CD4-positive, alpha-beta T cell (primary cell): ENCODE measurements at regions not wholly inside any gene's neighbourhood (a gene's known extent, or its start where the extent isn't known, plus 50 kb on each side); places are given as distances from the start of the nearest gene placed in this dataset.

Source experiments
- ATAC-seq: fragments of 200-7000 bp; cut with Tn5 transposase; one replicate; pipeline ENCODE4 v1.10.0; 2022; ENCODE audit warnings: mild to moderate bottlenecking; ENCODE audit not compliant: poor library complexity
- CTCF ChIA-PET: fragments of 350-600 bp; sonication (Branson Sonifier 250); formaldehyde crosslinking; loops from one replicate; lab custom pipeline; 2021; ENCODE audit warnings: antibody characterized with exemption, inconsistent platforms; lab: Charles Lee
- POLR2A ChIA-PET: fragments of 350-600 bp; sonication (Branson Sonifier 250); formaldehyde crosslinking; loops from one replicate; lab custom pipeline; 2021; ENCODE audit warnings: antibody characterized with exemption, inconsistent platforms; lab: Charles Lee
- DNase-seq, 14 experiments: peaks; one replicate each; pipeline ENCODE4 v3.0.0-alpha.2; 2013 to 2020; ENCODE audit warnings: mixed read lengths in 2 of 14
- H3K27ac ChIP-seq, 2 donors: one replicate each; pipeline versions ENCODE4 v1.5.1 to v1.7.0; 2013; ENCODE audit warnings: low read length in 2 of 2, low read depth in 1 of 2, mild to moderate bottlenecking in 1 of 2
- H3K27me3 ChIP-seq, 2 experiments: 1 replicate in 1 of 2; 2 replicates in 1 of 2; pipeline versions ENCODE4 v1.6.1 to v1.7.0; 2013; ENCODE audit warnings: low read length in 2 of 2, control low read depth in 1 of 2, mild to moderate bottlenecking in 1 of 2, moderate library complexity in 1 of 2; ENCODE audit not compliant: insufficient read depth in 2 of 2, control insufficient read depth in 1 of 2
- H3K36me3 ChIP-seq: one replicate; pipeline ENCODE4 v1.6.1; 2013; ENCODE audit warnings: low read length, control low read depth; ENCODE audit not compliant: insufficient read depth
- H3K4me1 ChIP-seq: one replicate; pipeline ENCODE4 v1.6.1; 2013; ENCODE audit warnings: low read length, control low read depth; ENCODE audit not compliant: insufficient read depth
- H3K4me3 ChIP-seq: one replicate; pipeline ENCODE4 v1.5.1; 2013; ENCODE audit warnings: mild to moderate bottlenecking, low read length, moderate library complexity
- H3K9me3 ChIP-seq, 2 experiments: 1 replicate in 1 of 2; 2 replicates in 1 of 2; pipeline versions ENCODE4 v1.6.1 to v1.7.0; 2013; ENCODE audit warnings: low read length in 2 of 2, mild to moderate bottlenecking in 2 of 2, control low read depth in 1 of 2, moderate library complexity in 1 of 2; ENCODE audit not compliant: control insufficient read depth in 1 of 2, insufficient read depth in 1 of 2
- H3K27ac Mint-ChIP-seq: one replicate; pipeline ENCODE4 v1.8.0; 2020; ENCODE audit warnings: mixed read lengths
- H3K27me3 Mint-ChIP-seq: one replicate; pipeline ENCODE4 v1.8.0; 2021; ENCODE audit warnings: mixed read lengths
- H3K36me3 Mint-ChIP-seq: one replicate; pipeline ENCODE4 v1.8.0; 2021; ENCODE audit warnings: low read depth, mixed read lengths
- H3K4me1 Mint-ChIP-seq: one replicate; pipeline ENCODE4 v1.8.0; 2021; ENCODE audit warnings: low read depth, mixed read lengths
- H3K4me3 Mint-ChIP-seq: one replicate; pipeline ENCODE4 v1.8.0; 2020; ENCODE audit warnings: mild to moderate bottlenecking, mixed read lengths
- H3K9me3 Mint-ChIP-seq: one replicate; pipeline ENCODE4 v1.8.0; 2020; ENCODE audit warnings: mixed read lengths
- CTCF ChIP-seq: fragments of 200-600 bp; IDR thresholded peaks from one replicate; pipeline ENCODE4 v1.8.0; 2022; ENCODE audit warnings: antibody characterized with exemption, mild to moderate bottlenecking
- intact Hi-C, 2 experiments: fragments of 100-400 bp; cut with DNase I in 1 of 2; cut with micrococcal nuclease in 1 of 2; formaldehyde crosslinking; loops; one replicate each; pipeline versions ENCODE4 v1.15.1 to v1.9.0; 2023 to 2025; cut with DNase I, micrococcal nuclease

GRCh38 chr7:113010377-113010776, 76.2 kb downstream of the GPR85 start:
- no peaks in the 10 kb centered on the region for H3K36me3 Mint-ChIP-seq
- TF ChIP-seq CTCF, result no peak
- H3K27ac Mint-ChIP-seq, result no peak overlapping the region
- no peak overlapping the region for H3K4me3 Mint-ChIP-seq
- no peaks in the 10 kb centered on the region for H3K4me1 ChIP-seq
- H3K9me3 Mint-ChIP-seq, result peaks cover 4% of the 10 kb centered on the region
- CTCF ChIA-PET, result no interaction called here
- H3K4me1 Mint-ChIP-seq, result no peaks in the 10 kb centered on the region
- no peaks in the 10 kb centered on the region for H3K27me3 ChIP-seq
- no peak for ATAC-seq
- no peak overlapping the region for H3K27ac ChIP-seq
- peaks cover 0 to 4% of the 10 kb centered on the region in 2 experiments for H3K9me3 ChIP-seq
- POLR2A ChIA-PET, result no interaction called here
- DNase-seq, result no peak
- H3K36me3 ChIP-seq, result no peaks in the 10 kb centered on the region
- intact Hi-C loops, result no loop called here
- H3K4me3 ChIP-seq, result no peak overlapping the region
- no peaks in the 10 kb centered on the region for H3K27me3 Mint-ChIP-seq

GRCh38 chr7:113008755-113009154, 77.9 kb downstream of the GPR85 start:
- Mint-ChIP-seq H3K27ac (no peak overlapping the region), H3K4me1 (no peaks in the 10 kb centered on the region), H3K27me3 (no peaks in the 10 kb centered on the region), H3K9me3 (peaks cover 4% of the 10 kb centered on the region), H3K36me3 (no peaks in the 10 kb centered on the region), H3K4me3 (no peak overlapping the region)
- TF ChIP-seq CTCF, result no peak
- Histone ChIP-seq H3K9me3 (no peaks in the 10 kb centered on the region), H3K27ac (no peak overlapping the region), H3K27me3 (no peaks in the 10 kb centered on the region), H3K4me1 (no peaks in the 10 kb centered on the region), H3K4me3 (no peak overlapping the region), H3K36me3 (no peaks in the 10 kb centered on the region)
- POLR2A ChIA-PET, result no interaction called here
- ATAC-seq (no peak), DNase-seq (no peak)
- intact Hi-C loops, result no loop called here
- CTCF ChIA-PET, result no interaction called here

GRCh38 chr7:113004726-113005454, 81.7 kb downstream of the GPR85 start:
- H3K9me3 Mint-ChIP-seq, result no peaks in the 10 kb centered on the region
- no peak for ATAC-seq
- no peak for DNase-seq
- no peaks in the 10 kb centered on the region for H3K4me1 Mint-ChIP-seq
- H3K4me3 Mint-ChIP-seq, result no peak overlapping the region
- Histone ChIP-seq H3K9me3 (no peaks in the 10 kb centered on the region), H3K4me3 (no peak overlapping the region), H3K27ac (no peak overlapping the region), H3K4me1 (no peaks in the 10 kb centered on the region), H3K36me3 (no peaks in the 10 kb centered on the region), H3K27me3 (no peaks in the 10 kb centered on the region)
- no peak for TF ChIP-seq CTCF
- CTCF ChIA-PET, result no interaction called here
- no peaks in the 10 kb centered on the region for H3K27me3 Mint-ChIP-seq
- H3K27ac Mint-ChIP-seq, result no peak overlapping the region
- no peaks in the 10 kb centered on the region for H3K36me3 Mint-ChIP-seq
- POLR2A ChIA-PET, result no interaction called here
- intact Hi-C loops, result no loop called here
